Activated CD4-positive, alpha-beta T cell treated with anti-CD3 and anti-CD28 coated beads, Interleukin-2, amount 50 U/mL, for 48 hours (primary cell): ENCODE measurements at regions not wholly inside any gene's neighbourhood (a gene's known extent, or its start where the extent isn't known, plus 50 kb on each side); places are given as distances from the start of the nearest gene placed in this dataset.
"Not testable (repeated sequence)": the region's sequence is repeated elsewhere in the genome, so short reads cannot be mapped to it uniquely, and the experiment has no call there.

Experiments
- DNase-seq, 2 experiments: peaks; one replicate each; pipeline ENCODE4 v3.0.0-alpha.2; 2020

- DNase-seq: no peak
Measured at GRCh38 chr10:25811052-25811685, 122.9 kb upstream of the MYO3A start.

GRCh38 chr10:25813511-25813910 lies 120.5 kb upstream of the MYO3A start:
- no peak for DNase-seq

GRCh38 chr10:25815236-25815635 lies 118.8 kb upstream of the MYO3A start:
- no peak for DNase-seq

GRCh38 chr10:25815999-25816768 lies 117.8 kb upstream of the MYO3A start:
- no peak for DNase-seq

- DNase-seq: no peak
Measured at GRCh38 chr10:25817200-25817599, 116.8 kb upstream of the MYO3A start.

GRCh38 chr10:25818751-25819150 lies 115.3 kb upstream of the MYO3A start:
- no peak for DNase-seq

GRCh38 chr10:25820472-25820871 lies 113.6 kb upstream of the MYO3A start:
- no peak for DNase-seq

GRCh38 chr10:25820874-25821273 lies 113.2 kb upstream of the MYO3A start:
- no peak for DNase-seq

- DNase-seq: no peak
Measured at GRCh38 chr10:25824050-25824449, 110.0 kb upstream of the MYO3A start.

GRCh38 chr10:25828475-25828874 lies 105.6 kb upstream of the MYO3A start:
- no peak for DNase-seq

- no peak for DNase-seq
Measured at GRCh38 chr10:25831080-25831479, 102.9 kb upstream of the MYO3A start.

- DNase-seq: no peak
Measured at GRCh38 chr10:25839683-25840082, 94.3 kb upstream of the MYO3A start.

GRCh38 chr10:25840875-25841274 lies 93.2 kb upstream of the MYO3A start:
- DNase-seq: not testable (repeated sequence)

- no peak for DNase-seq
Measured at GRCh38 chr10:25842146-25842545, 91.9 kb upstream of the MYO3A start.

- DNase-seq: no peak
Measured at GRCh38 chr10:25843551-25844170, 90.4 kb upstream of the MYO3A start.

- DNase-seq: not testable (repeated sequence)
Measured at GRCh38 chr10:25844716-25845115, 89.3 kb upstream of the MYO3A start.

GRCh38 chr10:25849268-25849667 lies 84.8 kb upstream of the MYO3A start:
- no peak for DNase-seq

- DNase-seq: no peak
Measured at GRCh38 chr10:25849988-25850387, 84.0 kb upstream of the MYO3A start.

- DNase-seq: no peak
Measured at GRCh38 chr10:25851548-25851947, 82.5 kb upstream of the MYO3A start.

- DNase-seq: no peak
Measured at GRCh38 chr10:25852364-25852941, 81.6 kb upstream of the MYO3A start.

- no peak for DNase-seq
Measured at GRCh38 chr10:25858076-25858475, 76.0 kb upstream of the MYO3A start.

GRCh38 chr10:25865267-25865666 lies 68.8 kb upstream of the MYO3A start:
- DNase-seq: no peak

- no peak for DNase-seq
Measured at GRCh38 chr10:25867321-25867720, 66.7 kb upstream of the MYO3A start.

GRCh38 chr10:25869067-25869591 lies 64.9 kb upstream of the MYO3A start:
- no peak for DNase-seq
